Posterior vena cava (tissue), 2 donors: ENCODE measurements at regions not wholly inside any gene's neighbourhood (a gene's known extent, or its start where the extent isn't known, plus 50 kb on each side); places are given as distances from the start of the nearest gene placed in this dataset.
"Not testable (repeated sequence)": the region's sequence is repeated elsewhere in the genome, so short reads cannot be mapped to it uniquely, and the experiment has no call there.

Experiments
- DNase-seq: peaks from one replicate; pipeline ENCODE4 v3.0.0-alpha.2; 2020; ENCODE audit warnings: low spot score
- intact Hi-C, 2 donors: fragments of 100-400 bp; cut with DNase I; formaldehyde crosslinking; loops; one replicate each; pipeline versions ENCODE4 v1.14.1 to v1.14.2; 2022 to 2023
- donor health status: DM: yes; HTN: yes; CAD: no.
- donor health status: DM: yes; HTN: yes; CAD: no.

GRCh38 chr4:154973244-154974035 is 192.4 kb downstream of the RBM46 start:
- intact Hi-C loops = no loop called here
- DNase-seq = no peak

GRCh38 chr4:154977228-154977627 is 196.2 kb downstream of the RBM46 start:
- intact Hi-C loops = no loop called here
- no peak for DNase-seq

GRCh38 chr4:154982187-154983047 is 201.3 kb downstream of the RBM46 start:
- no peak for DNase-seq
- intact Hi-C loops = no loop called here

- DNase-seq = no peak
- intact Hi-C loops = no loop called here
These were observed 202.6 kb downstream of the RBM46 start for GRCh38 chr4:154983714-154984113.

GRCh38 chr4:154984148-154984547 is 203.1 kb downstream of the RBM46 start:
- intact Hi-C loops = no loop called here
- DNase-seq = no peak

GRCh38 chr4:154984616-154985015 is 203.5 kb downstream of the RBM46 start:
- intact Hi-C loops = no loop called here
- no peak for DNase-seq

- intact Hi-C loops = no loop called here
- DNase-seq = no peak
These were observed 204.6 kb downstream of the RBM46 start for GRCh38 chr4:154985673-154986072.

- intact Hi-C loops = no loop called here
- DNase-seq = no peak
These were observed 207.4 kb downstream of the RBM46 start for GRCh38 chr4:154988511-154988910.

GRCh38 chr4:154989511-154989910 is 208.4 kb downstream of the RBM46 start:
- no peak for DNase-seq

GRCh38 chr4:154997866-154998265 is 210.6 kb upstream of the NPY2R start:
- DNase-seq, intact Hi-C loops: not testable (repeated sequence)

More at GRCh38 chr4:154989511-154989910, 208.4 kb downstream of the RBM46 start:
- intact Hi-C loops = no loop called here

GRCh38 chr4:154998284-154998683 is 210.2 kb upstream of the NPY2R start:
- intact Hi-C loops = no loop called here
- no peak for DNase-seq

GRCh38 chr4:154998773-154999172 is 209.7 kb upstream of the NPY2R start:
- intact Hi-C loops = no loop called here
- DNase-seq = no peak

GRCh38 chr4:154999950-155000578 is 208.4 kb upstream of the NPY2R start:
- no peak for DNase-seq
- intact Hi-C loops = no loop called here

GRCh38 chr4:155001251-155001650 is 207.2 kb upstream of the NPY2R start:
- intact Hi-C loops = no loop called here
- DNase-seq = no peak

- DNase-seq = no peak
- intact Hi-C loops = no loop called here
These were observed 202.9 kb upstream of the NPY2R start for GRCh38 chr4:155005395-155006090.

GRCh38 chr4:155007660-155008176 is 200.7 kb upstream of the NPY2R start:
- DNase-seq = no peak
- intact Hi-C loops = no loop called here

- intact Hi-C loops = no loop called here
- DNase-seq = no peak
These were observed 200.0 kb upstream of the NPY2R start for GRCh38 chr4:155008389-155008788.

GRCh38 chr4:155009288-155009687 is 199.1 kb upstream of the NPY2R start:
- intact Hi-C loops = no loop called here

GRCh38 chr4:155010376-155010775 is 198.1 kb upstream of the NPY2R start:
- intact Hi-C loops = no loop called here
- DNase-seq = no peak

More at GRCh38 chr4:155009288-155009687, 199.1 kb upstream of the NPY2R start:
- no peak for DNase-seq
